ENCODE measurements at regions not wholly inside any gene's neighbourhood (a gene's known extent, or its start where the extent isn't known, plus 50 kb on each side); places are given as distances from the start of the nearest gene placed in this dataset.

- Histone ChIP-seq H3K4me1 (ENCODE audit: control insufficient read depth, insufficient read depth, low read depth, low read length) (no peaks in the 10 kb centered on the region), H2AFZ (ENCODE audit: low read depth, low read length) (no peak overlapping the region), H2BK12ac (ENCODE audit: low read length in 2 of 2) (no peak overlapping the region), H4K8ac (ENCODE audit: low read length) (no peak overlapping the region), H2BK15ac (ENCODE audit: low read depth, poor library complexity, severe bottlenecking) (no peak overlapping the region), H3K4ac (ENCODE audit: low read depth in 1 of 2, low read length in 2 of 2) (no peak overlapping the region), H3K27me3 (ENCODE audit: control insufficient read depth in 1 of 2, insufficient read depth in 1 of 2, low read length in 2 of 2) (no peaks in the 10 kb centered on the region), H4K91ac (ENCODE audit: low read length) (no peak overlapping the region), H3K14ac (ENCODE audit: low read length in 2 of 2) (no peak overlapping the region), H3K36me3 (ENCODE audit: control insufficient read depth in 1 of 2, insufficient read depth in 2 of 2, low read depth in 1 of 2, low read length in 2 of 2) (no peaks in the 10 kb centered on the region), H3K79me1 (replicated peaks; ENCODE audit: low read length, poor library complexity, severe bottlenecking) (no peaks in the 10 kb centered on the region), H3K23ac (ENCODE audit: low read length in 2 of 2) (no peak overlapping the region), H3K27ac (ENCODE audit: low read length, poor library complexity, severe bottlenecking) (no peak overlapping the region), H2AK5ac (ENCODE audit: low read length, severe bottlenecking) (no peak overlapping the region), H3K4me3 (ENCODE audit: insufficient read depth in 1 of 2, low read depth in 1 of 2, low read length in 2 of 2) (no peak overlapping the region), H3K4me2 (ENCODE audit: low read length, poor library complexity, severe bottlenecking) (no peak overlapping the region), H2BK5ac (ENCODE audit: low read depth, low read length, poor library complexity, severe bottlenecking) (no peak overlapping the region), H3K9me3 (ENCODE audit: control insufficient read depth, low read length) (no peaks in the 10 kb centered on the region), H2BK120ac (ENCODE audit: low read depth, low read length) (no peak overlapping the region), H3K9ac (ENCODE audit: low read length) (no peak overlapping the region), H3K18ac (ENCODE audit: low read depth in 1 of 2, low read length in 2 of 2) (no peak overlapping the region)
- WGBS: no CpG with 5 or more reads among the region's 3 CpGs
- DNase-seq: no peak
These were observed 689.1 kb upstream of the DIAPH2 start for GRCh38 chrX:95995583-95995982.

GRCh38 chrX:95996294-95996693 lies 688.3 kb upstream of the DIAPH2 start:
- Histone ChIP-seq H3K18ac (ENCODE audit: low read depth in 1 of 2, low read length in 2 of 2) (no peak overlapping the region), H3K36me3 (ENCODE audit: control insufficient read depth in 1 of 2, insufficient read depth in 2 of 2, low read depth in 1 of 2, low read length in 2 of 2) (no peaks in the 10 kb centered on the region), H2BK12ac (ENCODE audit: low read length in 2 of 2) (no peak overlapping the region), H3K4me3 (ENCODE audit: insufficient read depth in 1 of 2, low read depth in 1 of 2, low read length in 2 of 2) (no peak overlapping the region), H3K79me1 (replicated peaks; ENCODE audit: low read length, poor library complexity, severe bottlenecking) (no peaks in the 10 kb centered on the region), H2AFZ (ENCODE audit: low read depth, low read length) (no peak overlapping the region), H2BK15ac (ENCODE audit: low read depth, poor library complexity, severe bottlenecking) (no peak overlapping the region), H3K9ac (ENCODE audit: low read length) (no peak overlapping the region), H3K27me3 (ENCODE audit: control insufficient read depth in 1 of 2, insufficient read depth in 1 of 2, low read length in 2 of 2) (no peaks in the 10 kb centered on the region), H2AK5ac (ENCODE audit: low read length, severe bottlenecking) (no peak overlapping the region), H3K4me1 (ENCODE audit: control insufficient read depth, insufficient read depth, low read depth, low read length) (no peaks in the 10 kb centered on the region), H2BK5ac (ENCODE audit: low read depth, low read length, poor library complexity, severe bottlenecking) (no peak overlapping the region), H3K14ac (ENCODE audit: low read length in 2 of 2) (no peak overlapping the region), H3K4me2 (ENCODE audit: low read length, poor library complexity, severe bottlenecking) (no peak overlapping the region), H4K8ac (ENCODE audit: low read length) (no peak overlapping the region), H3K27ac (ENCODE audit: low read length, poor library complexity, severe bottlenecking) (no peak overlapping the region), H3K23ac (ENCODE audit: low read length in 2 of 2) (no peak overlapping the region), H4K91ac (ENCODE audit: low read length) (no peak overlapping the region), H3K9me3 (ENCODE audit: control insufficient read depth, low read length) (no peaks in the 10 kb centered on the region), H2BK120ac (ENCODE audit: low read depth, low read length) (no peak overlapping the region), H3K4ac (ENCODE audit: low read depth in 1 of 2, low read length in 2 of 2) (no peak overlapping the region)
- DNase-seq: no peak
- no CpG with 5 or more reads among the region's 1 CpG for WGBS

GRCh38 chrX:96002431-96002830 lies 682.2 kb upstream of the DIAPH2 start:
- H2BK12ac ChIP-seq (ENCODE audit: low read length in 2 of 2): no peak overlapping the region
- H3K23ac ChIP-seq (ENCODE audit: low read length in 2 of 2): no peak overlapping the region
- H4K91ac ChIP-seq (ENCODE audit: low read length): no peak overlapping the region
- no peaks in the 10 kb centered on the region for H3K36me3 ChIP-seq (ENCODE audit: control insufficient read depth in 1 of 2, insufficient read depth in 2 of 2, low read depth in 1 of 2, low read length in 2 of 2)
- H3K9me3 ChIP-seq (ENCODE audit: control insufficient read depth, low read length): no peaks in the 10 kb centered on the region
- no peak overlapping the region for H3K4ac ChIP-seq (ENCODE audit: low read depth in 1 of 2, low read length in 2 of 2)
- no peak overlapping the region for H3K4me2 ChIP-seq (ENCODE audit: low read length, poor library complexity, severe bottlenecking)
- H4K8ac ChIP-seq (ENCODE audit: low read length): no peak overlapping the region
- H3K27me3 ChIP-seq (ENCODE audit: control insufficient read depth in 1 of 2, insufficient read depth in 1 of 2, low read length in 2 of 2): no peaks in the 10 kb centered on the region
- 76% methylated on average over 5 of the region's 5 CpGs for WGBS
- no peak overlapping the region for H2BK15ac ChIP-seq (ENCODE audit: low read depth, poor library complexity, severe bottlenecking)
- H2BK5ac ChIP-seq (ENCODE audit: low read depth, low read length, poor library complexity, severe bottlenecking): no peak overlapping the region
- peaks cover 1% of the 10 kb centered on the region for H3K4me1 ChIP-seq (ENCODE audit: control insufficient read depth, insufficient read depth, low read depth, low read length)
- H3K79me1 ChIP-seq (replicated peaks; ENCODE audit: low read length, poor library complexity, severe bottlenecking): no peaks in the 10 kb centered on the region
- no peak overlapping the region for H2AK5ac ChIP-seq (ENCODE audit: low read length, severe bottlenecking)
- DNase-seq: no peak
- H3K4me3 ChIP-seq (ENCODE audit: insufficient read depth in 1 of 2, low read depth in 1 of 2, low read length in 2 of 2): no peak overlapping the region
- no peak overlapping the region for H3K14ac ChIP-seq (ENCODE audit: low read length in 2 of 2)
- H2AFZ ChIP-seq (ENCODE audit: low read depth, low read length): no peak overlapping the region
- no peak overlapping the region for H3K9ac ChIP-seq (ENCODE audit: low read length)
- H3K18ac ChIP-seq (ENCODE audit: low read depth in 1 of 2, low read length in 2 of 2): no peak overlapping the region
- H2BK120ac ChIP-seq (ENCODE audit: low read depth, low read length): no peak overlapping the region
- H3K27ac ChIP-seq (ENCODE audit: low read length, poor library complexity, severe bottlenecking): no peak overlapping the region

GRCh38 chrX:96004386-96004785 lies 680.3 kb upstream of the DIAPH2 start:
- Histone ChIP-seq H3K4ac (ENCODE audit: low read depth in 1 of 2, low read length in 2 of 2) (no peak overlapping the region), H2BK15ac (ENCODE audit: low read depth, poor library complexity, severe bottlenecking) (no peak overlapping the region), H3K23ac (ENCODE audit: low read length in 2 of 2) (no peak overlapping the region), H2BK5ac (ENCODE audit: low read depth, low read length, poor library complexity, severe bottlenecking) (no peak overlapping the region), H3K36me3 (ENCODE audit: control insufficient read depth in 1 of 2, insufficient read depth in 2 of 2, low read depth in 1 of 2, low read length in 2 of 2) (no peaks in the 10 kb centered on the region), H3K4me3 (ENCODE audit: insufficient read depth in 1 of 2, low read depth in 1 of 2, low read length in 2 of 2) (no peak overlapping the region), H3K4me1 (ENCODE audit: control insufficient read depth, insufficient read depth, low read depth, low read length) (peaks cover 1% of the 10 kb centered on the region), H4K8ac (ENCODE audit: low read length) (no peak overlapping the region), H3K4me2 (ENCODE audit: low read length, poor library complexity, severe bottlenecking) (no peak overlapping the region), H3K27me3 (ENCODE audit: control insufficient read depth in 1 of 2, insufficient read depth in 1 of 2, low read length in 2 of 2) (no peaks in the 10 kb centered on the region), H3K79me1 (replicated peaks; ENCODE audit: low read length, poor library complexity, severe bottlenecking) (no peaks in the 10 kb centered on the region), H2BK120ac (ENCODE audit: low read depth, low read length) (no peak overlapping the region), H3K27ac (ENCODE audit: low read length, poor library complexity, severe bottlenecking) (peak overlapping the region; percentile 75), H4K91ac (ENCODE audit: low read length) (no peak overlapping the region), H2AK5ac (ENCODE audit: low read length, severe bottlenecking) (no peak overlapping the region), H3K9ac (ENCODE audit: low read length) (no peak overlapping the region), H3K9me3 (ENCODE audit: control insufficient read depth, low read length) (peaks cover 2% of the 10 kb centered on the region), H2BK12ac (ENCODE audit: low read length in 2 of 2) (no peak overlapping the region), H3K14ac (ENCODE audit: low read length in 2 of 2) (no peak overlapping the region), H2AFZ (ENCODE audit: low read depth, low read length) (no peak overlapping the region), H3K18ac (ENCODE audit: low read depth in 1 of 2, low read length in 2 of 2) (no peak overlapping the region)
- DNase-seq: peak; percentile 48
- no CpG with 5 or more reads among the region's 2 CpGs for WGBS

Measured in mesenchymal stem cell (in vitro differentiated cells and primary cell).